Urinary bladder (tissue), 3 donors: ENCODE measurements at regions not wholly inside any gene's neighbourhood (a gene's known extent, or its start where the extent isn't known, plus 50 kb on each side); places are given as distances from the start of the nearest gene placed in this dataset.

Experiments
- DNase-seq: peaks from one replicate; pipeline ENCODE4 v3.0.0-alpha.2; 2015; ENCODE audit errors: extremely low spot score
- H3K27ac ChIP-seq: one replicate; pipeline ENCODE4 v1.5.1; 2013; ENCODE audit warnings: low read depth, mild to moderate bottlenecking, moderate library complexity
- H3K36me3 ChIP-seq: one replicate; pipeline ENCODE4 v1.6.1; 2013; ENCODE audit warnings: mild to moderate bottlenecking, moderate library complexity; ENCODE audit not compliant: insufficient read depth
- H3K4me1 ChIP-seq: one replicate; pipeline ENCODE4 v1.6.1; 2013; ENCODE audit warnings: mild to moderate bottlenecking, moderate library complexity; ENCODE audit not compliant: insufficient read depth
- H3K4me3 ChIP-seq: one replicate; pipeline ENCODE4 v1.5.1; 2013; ENCODE audit warnings: low read depth, low read length
- WGBS: extraction: QIAGEN DNeasy Blood & Tissue Kit; methylation state at CpG from one replicate; pipeline ENCODE4 v1.1.7; 2013; 5-methylcytosine and 5-hydroxymethylcytosine counted together
- donor health status: healthy with polysubstance abuse.
- donor health status: healthy.

- Histone ChIP-seq H3K36me3 (no peaks in the 10 kb centered on the region), H3K27ac (no peak overlapping the region), H3K4me3 (no peak overlapping the region), H3K4me1 (no peaks in the 10 kb centered on the region)
- DNase-seq: no peak
- WGBS: 91% methylated on average over 1 of the region's 1 CpG
Observed at GRCh38 chr7:121766676-121767075, 106.3 kb upstream of the PTPRZ1 start.

DNA sequence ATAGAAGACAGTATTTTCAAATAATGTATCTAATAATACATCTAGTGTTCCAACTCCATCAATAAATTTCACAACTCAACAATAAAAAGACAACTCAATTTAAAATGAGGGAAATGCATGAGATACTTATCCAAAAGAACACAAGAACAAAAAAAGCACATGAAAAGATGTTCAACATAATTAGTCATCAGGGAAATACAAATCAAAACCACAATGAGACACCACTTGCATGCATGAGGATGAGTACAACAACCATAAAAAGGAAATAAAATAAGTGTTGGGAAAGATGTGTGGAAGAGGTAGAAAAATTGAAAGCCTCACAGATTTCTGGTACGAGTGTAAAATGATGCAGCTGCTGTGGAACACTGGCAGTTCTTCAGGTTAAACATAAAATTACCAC is 111.6 kb upstream of the PTPRZ1 start:
- H3K27ac ChIP-seq: no peak overlapping the region
- no peaks in the 10 kb centered on the region for H3K4me1 ChIP-seq
- no peak for DNase-seq
- 69% methylated on average over 1 of the region's 1 CpG for WGBS
- no peak overlapping the region for H3K4me3 ChIP-seq
- no peaks in the 10 kb centered on the region for H3K36me3 ChIP-seq

- Histone ChIP-seq H3K4me3 (no peak overlapping the region), H3K27ac (no peak overlapping the region), H3K36me3 (no peaks in the 10 kb centered on the region), H3K4me1 (no peaks in the 10 kb centered on the region)
- 70% methylated on average over 6 of the region's 6 CpGs for WGBS
- no peak for DNase-seq
Observed at GRCh38 chr7:121755818-121756552, 117.0 kb upstream of the PTPRZ1 start.

GRCh38 chr7:121755286-121755685 is 117.7 kb upstream of the PTPRZ1 start:
- Histone ChIP-seq H3K4me3 (no peak overlapping the region), H3K36me3 (no peaks in the 10 kb centered on the region), H3K27ac (no peak overlapping the region), H3K4me1 (no peaks in the 10 kb centered on the region)
- DNase-seq: no peak
- 60% methylated on average over 2 of the region's 2 CpGs for WGBS

DNA sequence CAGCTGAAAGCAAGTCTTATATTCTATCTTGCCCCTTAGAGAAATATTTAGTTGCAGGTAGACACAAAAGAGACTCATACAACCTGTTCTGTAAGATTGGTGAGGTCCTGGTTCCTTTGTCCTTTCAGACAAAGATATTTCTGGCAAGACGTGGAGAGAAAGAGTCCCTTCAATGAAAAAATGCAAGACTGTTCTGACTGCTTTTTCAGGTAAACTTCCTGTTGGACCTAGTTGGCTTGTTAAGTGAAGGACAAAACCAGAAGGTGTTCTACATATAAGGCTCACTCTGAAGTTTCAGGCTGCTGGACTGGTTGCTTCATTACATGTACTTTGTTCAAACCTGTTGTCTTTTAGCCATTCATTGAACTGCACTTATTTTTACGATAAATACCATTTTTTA is 119.0 kb upstream of the PTPRZ1 start:
- WGBS: 79% methylated on average over 2 of the region's 2 CpGs
- Histone ChIP-seq H3K4me3 (no peak overlapping the region), H3K27ac (no peak overlapping the region), H3K4me1 (no peaks in the 10 kb centered on the region), H3K36me3 (no peaks in the 10 kb centered on the region)
- DNase-seq: peak; percentile 11

DNA sequence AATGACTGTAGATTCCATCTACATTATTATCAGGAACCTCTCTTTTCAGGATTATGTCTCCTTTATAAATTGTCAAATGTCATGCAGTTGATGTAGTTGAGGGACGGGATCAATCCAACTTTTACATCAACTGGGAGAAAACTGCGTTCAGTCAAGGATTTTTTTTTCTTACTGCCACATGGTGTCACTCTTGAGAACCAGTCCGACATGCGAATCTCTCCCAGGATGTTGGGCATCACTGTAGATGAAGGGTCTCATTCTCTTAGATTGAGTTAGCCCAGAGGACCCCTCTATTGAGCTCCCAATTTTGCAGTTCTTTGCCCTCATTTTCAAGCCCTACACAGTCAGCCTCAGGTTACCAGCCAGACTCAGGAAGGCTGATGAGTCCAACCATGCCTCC is 120.3 kb upstream of the PTPRZ1 start:
- no peaks in the 10 kb centered on the region for H3K4me1 ChIP-seq
- 22% methylated on average over 4 of the region's 4 CpGs for WGBS
- DNase-seq: no peak
- no peaks in the 10 kb centered on the region for H3K36me3 ChIP-seq
- H3K27ac ChIP-seq: no peak overlapping the region
- H3K4me3 ChIP-seq: no peak overlapping the region

DNA sequence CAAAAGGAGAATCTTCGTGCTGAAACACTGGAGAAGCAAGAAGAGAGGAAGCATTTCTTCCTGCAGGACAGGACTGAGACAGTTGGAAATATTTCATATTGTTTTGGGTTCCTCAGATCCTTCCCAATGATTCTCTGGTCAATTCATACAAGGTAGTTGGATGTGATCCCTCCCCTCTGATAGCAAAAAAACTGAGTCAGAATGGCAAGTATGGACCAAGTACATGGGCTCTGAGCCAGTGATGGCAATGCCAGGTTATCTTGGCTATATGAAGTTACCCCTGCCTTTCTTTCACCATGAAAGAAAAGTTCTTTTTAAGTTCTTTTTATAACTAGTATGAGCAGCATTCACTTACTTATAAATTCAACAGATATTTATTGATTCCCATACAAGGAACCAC is 124.4 kb upstream of the PTPRZ1 start:
- WGBS: 38% methylated on average over 1 of the region's 1 CpG
- DNase-seq: no peak
- Histone ChIP-seq H3K4me1 (no peaks in the 10 kb centered on the region), H3K4me3 (no peak overlapping the region), H3K27ac (no peak overlapping the region), H3K36me3 (no peaks in the 10 kb centered on the region)

GRCh38 chr7:121745856-121746255 is 127.1 kb upstream of the PTPRZ1 start:
- Histone ChIP-seq H3K27ac (no peak overlapping the region), H3K36me3 (no peaks in the 10 kb centered on the region), H3K4me1 (no peaks in the 10 kb centered on the region), H3K4me3 (no peak overlapping the region)
- 87% methylated on average over 1 of the region's 1 CpG for WGBS
- DNase-seq: no peak

DNA sequence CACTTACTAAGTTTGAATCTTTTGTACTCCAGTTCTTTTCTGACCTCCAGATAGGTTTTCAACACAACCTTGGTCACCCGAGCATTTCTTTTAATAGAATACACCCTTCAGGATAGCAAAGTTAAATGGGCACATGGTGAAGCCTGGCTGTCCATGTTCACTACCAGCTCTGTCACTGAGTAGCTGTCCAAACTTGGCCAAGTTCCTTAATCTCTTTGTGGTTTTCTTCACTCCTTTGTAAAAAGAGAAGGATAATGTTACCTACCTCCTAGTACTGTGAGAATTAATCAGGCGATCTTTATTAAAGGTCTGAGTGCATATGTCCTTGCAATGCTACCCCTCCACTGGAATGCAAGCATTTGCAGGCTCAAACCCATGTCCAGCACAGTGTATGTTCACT is 128.1 kb upstream of the PTPRZ1 start:
- H3K27ac ChIP-seq: no peak overlapping the region

DNA sequence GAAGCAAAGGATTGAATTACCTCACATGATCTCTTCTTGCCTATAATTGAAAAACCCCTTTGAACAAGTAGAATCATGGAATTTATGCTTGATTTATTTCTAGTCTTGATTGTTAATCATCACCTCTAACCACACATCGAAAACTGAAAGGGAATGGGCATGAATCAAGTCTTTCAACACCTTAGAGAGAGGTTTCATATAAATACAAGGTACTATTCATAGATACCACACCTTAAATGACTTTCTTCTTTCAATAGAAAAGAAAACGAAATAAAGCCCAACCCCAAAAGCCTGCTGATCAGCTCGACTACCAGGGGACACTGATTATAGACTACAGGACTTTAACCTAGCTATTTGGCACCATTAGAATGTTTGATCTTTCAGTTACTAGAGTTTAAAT is 128.6 kb upstream of the PTPRZ1 start:
- Histone ChIP-seq H3K27ac (no peak overlapping the region), H3K4me3 (no peak overlapping the region), H3K36me3 (no peaks in the 10 kb centered on the region), H3K4me1 (no peaks in the 10 kb centered on the region)
- DNase-seq: no peak
- 54% methylated on average over 3 of the region's 3 CpGs for WGBS

More for the DNA sequence above, 128.1 kb upstream of the PTPRZ1 start:
- Histone ChIP-seq H3K36me3 (no peaks in the 10 kb centered on the region), H3K4me1 (no peaks in the 10 kb centered on the region), H3K4me3 (no peak overlapping the region)
- no peak for DNase-seq
- WGBS: 84% methylated on average over 2 of the region's 2 CpGs

DNA sequence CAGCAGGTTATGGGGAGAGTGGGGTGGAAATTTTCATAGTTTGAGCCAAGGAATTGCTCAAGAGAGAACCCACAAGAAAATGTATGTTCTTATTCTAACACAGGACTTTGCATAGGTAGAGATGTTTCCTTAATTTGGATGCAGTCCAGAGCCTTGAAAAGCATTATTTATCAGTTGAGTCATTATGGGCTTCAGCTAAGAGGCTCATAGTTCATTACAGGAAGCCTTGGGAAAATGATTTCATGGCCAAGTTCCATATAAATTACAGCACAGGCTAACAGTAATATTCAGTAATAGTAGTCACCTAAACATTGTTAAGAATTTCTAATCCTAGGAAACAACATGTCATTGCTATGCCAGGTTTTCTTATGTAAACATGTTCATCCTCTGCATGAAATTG is 131.1 kb upstream of the PTPRZ1 start:
- Histone ChIP-seq H3K4me3 (no peak overlapping the region), H3K36me3 (no peaks in the 10 kb centered on the region), H3K4me1 (no peaks in the 10 kb centered on the region), H3K27ac (no peak overlapping the region)
- DNase-seq: no peak

DNA sequence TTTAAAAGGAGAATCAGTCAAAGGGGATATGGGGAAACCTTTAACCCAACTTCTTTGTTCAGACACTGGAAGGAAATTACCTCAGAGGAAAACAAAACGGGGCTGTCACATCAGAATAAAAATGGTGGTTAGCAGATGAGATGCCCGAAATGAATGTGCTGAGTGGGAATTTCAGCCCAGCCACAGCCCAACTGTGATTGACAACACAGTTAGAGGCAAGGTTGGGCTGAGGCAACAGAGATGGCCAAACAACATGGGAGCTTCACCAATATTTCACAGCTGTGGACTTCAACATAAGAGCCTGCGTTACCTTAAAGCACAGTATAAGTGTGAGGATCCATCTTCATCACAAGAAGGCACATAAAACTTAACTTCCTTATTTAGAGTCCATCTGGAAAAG is 133.5 kb upstream of the PTPRZ1 start:
- WGBS: 60% methylated on average over 3 of the region's 3 CpGs
- DNase-seq: no peak
- no peak overlapping the region for H3K4me3 ChIP-seq
- H3K27ac ChIP-seq: no peak overlapping the region
- no peaks in the 10 kb centered on the region for H3K4me1 ChIP-seq
- no peaks in the 10 kb centered on the region for H3K36me3 ChIP-seq

DNA sequence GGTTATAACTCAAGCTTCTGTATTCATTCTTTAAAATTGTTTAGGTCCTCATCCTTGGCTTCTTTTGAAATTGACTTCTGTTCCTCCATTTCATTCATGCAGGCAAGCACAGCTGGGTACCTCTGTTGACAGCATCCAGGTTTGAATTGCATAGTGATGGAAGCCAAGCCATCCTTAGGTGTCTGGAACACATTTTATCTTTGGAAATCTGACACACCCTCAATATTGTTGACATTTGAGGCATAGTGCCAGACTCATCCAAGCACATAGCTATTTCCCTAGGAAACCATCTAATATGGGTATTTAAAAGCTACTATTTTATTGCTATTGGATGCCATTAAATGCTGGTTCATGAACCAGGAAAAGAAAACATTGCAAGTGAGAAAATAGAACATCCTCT is 142.1 kb upstream of the PTPRZ1 start:
- no peak overlapping the region for H3K27ac ChIP-seq
- no peaks in the 10 kb centered on the region for H3K36me3 ChIP-seq
- no peak overlapping the region for H3K4me3 ChIP-seq
- H3K4me1 ChIP-seq: no peaks in the 10 kb centered on the region
- DNase-seq: no peak

- no peak overlapping the region for H3K4me3 ChIP-seq
- 41% methylated on average over 3 of the region's 3 CpGs for WGBS
- H3K36me3 ChIP-seq: no peaks in the 10 kb centered on the region
- no peak for DNase-seq
- no peak overlapping the region for H3K27ac ChIP-seq
- H3K4me1 ChIP-seq: no peaks in the 10 kb centered on the region
Observed at GRCh38 chr7:121714559-121715303, 158.2 kb upstream of the PTPRZ1 start.
